SKM-1 treated with dmso at 0.1 percent for 144 hours (cell line): ENCODE measurements at regions not wholly inside any gene's neighbourhood (a gene's known extent, or its start where the extent isn't known, plus 50 kb on each side); places are given as distances from the start of the nearest gene placed in this dataset.
"Not testable (repeated sequence)": the region's sequence is repeated elsewhere in the genome, so short reads cannot be mapped to it uniquely, and the experiment has no call there.

Experiments used
- DNase-seq: peaks from one replicate; lab custom pipeline; 2025; ENCODE audit not compliant: unreplicated experiment; lab: John Stamatoyannopoulos, UW

DNA sequence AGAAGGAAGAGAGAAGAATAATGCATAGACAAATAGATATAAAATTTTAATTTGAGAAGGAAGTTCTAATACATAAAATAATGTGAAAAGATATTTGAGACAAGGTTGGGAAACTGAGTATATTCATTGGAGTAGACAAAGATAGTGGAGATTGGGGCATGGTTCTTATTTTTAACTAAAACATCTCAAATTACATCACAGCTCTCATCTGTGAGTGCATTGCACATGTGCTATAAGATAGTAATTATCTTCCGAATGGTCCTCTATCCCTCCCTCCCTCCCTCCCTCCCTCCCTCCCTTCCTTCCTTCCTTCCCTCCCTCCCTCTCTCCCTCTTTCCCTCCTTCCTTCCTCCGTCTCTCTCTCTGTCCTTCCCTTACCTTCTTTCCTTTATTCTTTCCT, 1104.0 kb upstream of the FLRT2 start:
- no peak for DNase-seq

DNA sequence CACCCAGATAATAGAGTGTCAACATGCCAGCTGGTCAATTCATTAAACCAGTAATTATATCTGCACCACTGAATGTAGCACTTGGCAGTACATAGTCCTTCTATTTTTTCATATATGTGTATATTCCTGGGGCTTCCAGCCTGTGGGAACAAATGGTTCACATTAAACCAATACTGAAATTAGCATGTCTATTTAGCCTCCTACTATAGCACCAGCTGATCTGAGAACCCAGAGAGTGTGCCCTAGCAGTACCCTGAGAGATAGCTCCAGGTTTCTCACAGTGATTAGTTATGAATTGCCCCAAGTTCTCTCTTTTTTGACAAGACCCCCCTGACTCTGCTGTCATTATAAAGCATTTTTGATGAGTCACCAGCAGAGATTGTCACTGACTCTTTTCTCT, 1097.3 kb upstream of the FLRT2 start:
- DNase-seq: no peak

DNA sequence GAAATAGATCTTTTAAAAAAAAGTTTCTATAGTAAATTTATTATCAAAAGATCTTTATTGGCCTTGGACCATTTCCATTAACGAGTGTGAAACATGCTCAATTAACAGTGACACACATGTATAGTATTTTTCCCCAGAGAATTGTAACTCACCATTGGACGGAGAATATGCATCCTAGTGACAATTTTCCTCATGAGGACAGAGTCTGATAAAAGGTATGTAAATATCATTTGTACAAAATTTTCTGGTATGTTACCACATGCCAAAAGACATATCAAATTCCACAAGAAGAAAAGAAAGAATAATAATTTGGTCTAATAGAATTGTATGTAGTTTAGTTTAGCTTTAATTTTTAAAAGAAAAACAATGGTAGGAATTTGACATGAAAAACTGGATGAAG, 1096.0 kb upstream of the FLRT2 start:
- no peak for DNase-seq

DNA sequence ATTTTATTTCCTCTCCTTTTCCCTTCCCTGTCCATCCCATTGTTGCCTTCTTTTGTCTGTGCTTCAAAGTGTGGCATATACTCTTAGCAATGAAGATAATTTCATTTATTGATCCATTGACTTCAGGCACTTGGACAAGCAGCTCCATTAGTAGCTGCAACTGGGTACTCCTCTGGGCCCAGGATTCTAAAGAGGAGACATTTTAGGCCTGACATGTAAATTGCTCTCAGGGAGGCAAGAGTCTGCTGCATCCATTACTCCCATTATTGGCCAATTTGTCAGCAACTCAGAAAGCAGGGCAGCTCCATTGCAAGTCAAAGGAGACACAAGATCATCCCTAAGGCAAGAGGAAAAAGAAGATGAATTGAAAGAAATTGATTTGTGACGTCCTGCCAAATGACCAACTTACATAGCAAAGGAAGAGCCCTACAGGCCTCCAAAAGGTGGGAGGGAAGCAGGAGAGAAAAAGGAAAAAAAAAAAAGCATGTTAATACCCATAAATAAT, 1094.1 kb upstream of the FLRT2 start:
- DNase-seq: no peak

DNA sequence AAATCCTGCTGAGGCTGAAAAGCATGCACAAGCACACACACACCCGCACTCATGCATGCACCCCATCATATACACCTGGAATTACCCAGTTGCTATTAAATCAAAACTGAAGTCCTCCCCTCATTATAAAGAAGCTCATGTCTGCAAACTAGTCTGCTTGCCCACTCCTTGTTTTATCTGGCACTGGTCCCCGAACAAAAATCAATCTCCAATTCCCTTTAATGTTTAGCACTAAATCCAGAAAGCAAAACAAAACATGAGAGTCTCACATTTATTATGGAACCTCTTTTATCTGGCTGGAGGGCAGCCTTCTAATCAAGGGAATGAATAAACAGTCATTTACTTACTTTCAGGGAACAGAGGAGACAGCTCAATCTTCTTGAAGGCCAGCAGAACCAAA, 1093.4 kb upstream of the FLRT2 start:
- no peak for DNase-seq

DNA sequence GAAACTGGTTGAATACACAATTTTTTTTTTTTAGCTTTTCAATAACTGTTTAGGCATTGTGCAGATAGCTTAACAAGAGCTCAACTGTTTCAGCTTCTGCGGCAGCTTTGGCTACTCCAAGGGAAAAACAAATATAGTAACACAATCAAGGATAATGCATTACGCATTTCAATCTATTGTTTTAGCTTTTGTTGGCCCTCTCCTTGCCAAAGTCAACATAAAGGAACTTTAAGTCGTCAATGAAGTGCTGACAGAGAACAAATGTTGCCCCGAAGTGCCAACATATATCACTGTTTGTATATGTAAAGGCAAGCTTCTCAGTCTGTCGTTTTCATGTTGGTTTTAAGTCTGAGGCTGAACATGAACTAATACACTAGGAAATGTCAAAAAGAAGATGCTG, 1087.4 kb upstream of the FLRT2 start:
- no peak for DNase-seq

DNA sequence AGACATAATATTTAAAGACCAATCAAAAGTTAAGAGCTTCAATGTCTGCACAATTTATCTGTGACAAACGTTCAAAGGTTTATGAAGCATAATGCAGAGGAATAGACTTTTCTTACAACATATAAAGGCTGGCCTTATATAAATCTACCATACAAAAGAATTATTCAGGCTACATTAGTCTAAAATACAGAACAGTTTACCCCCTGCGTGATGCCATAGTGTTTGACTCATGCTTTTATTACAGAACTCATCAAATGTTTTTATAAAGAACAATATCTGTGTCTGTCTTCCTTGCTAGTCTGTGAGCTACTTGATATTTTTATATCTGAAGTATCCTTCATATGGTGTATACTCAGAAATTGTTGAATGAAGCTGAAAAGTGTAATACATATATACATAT, 1084.5 kb upstream of the FLRT2 start:
- DNase-seq: no peak

DNA sequence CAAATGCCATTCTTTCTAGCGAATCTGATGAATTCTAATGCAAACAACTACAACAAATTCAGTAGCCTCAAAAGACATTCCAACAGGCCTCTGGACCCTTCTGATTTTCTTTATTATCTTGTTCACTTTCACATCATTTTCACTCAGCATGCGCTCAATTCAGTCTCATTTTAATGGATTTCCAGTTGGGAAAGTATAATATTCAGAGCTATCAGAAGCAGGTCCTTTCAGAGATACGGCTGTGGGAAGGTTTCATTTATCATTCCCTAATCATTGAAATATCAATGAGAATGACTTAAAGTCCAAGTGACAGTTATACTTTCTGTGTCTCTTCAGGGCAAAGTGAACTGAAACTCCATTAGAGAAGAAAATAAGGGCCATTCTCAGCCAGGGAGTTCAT, 1083.7 kb upstream of the FLRT2 start:
- DNase-seq: no peak

DNA sequence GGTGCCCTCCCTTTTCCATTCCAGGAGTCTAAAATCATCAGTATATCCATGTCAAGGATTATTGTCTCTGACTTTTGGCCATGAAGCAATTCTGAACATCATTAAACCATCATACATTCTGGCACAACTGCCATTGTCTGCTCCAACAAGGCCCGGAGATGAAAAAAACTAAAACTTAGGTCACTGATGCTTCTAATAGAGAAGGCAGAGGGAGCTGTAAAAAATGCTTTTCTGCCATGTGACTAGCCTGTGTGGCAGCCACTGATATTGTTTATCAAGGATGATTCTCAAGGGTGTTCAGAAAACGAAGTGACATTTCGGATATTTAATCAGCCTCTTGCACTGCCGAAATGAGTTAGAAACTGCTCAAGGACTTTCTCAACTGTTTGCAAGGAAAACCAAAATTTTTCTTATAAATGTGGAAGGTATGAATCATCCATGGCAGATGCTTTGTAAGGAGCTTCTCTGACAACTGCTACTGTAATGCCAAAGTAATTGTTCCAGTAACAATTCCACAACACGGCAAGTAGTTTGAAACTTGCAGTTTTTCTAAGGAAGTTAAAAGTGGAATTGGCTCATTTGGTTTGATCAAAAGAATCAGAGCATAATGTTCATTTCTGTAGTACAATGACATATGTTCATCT, 1076.5 kb upstream of the FLRT2 start:
- DNase-seq: no peak

DNA sequence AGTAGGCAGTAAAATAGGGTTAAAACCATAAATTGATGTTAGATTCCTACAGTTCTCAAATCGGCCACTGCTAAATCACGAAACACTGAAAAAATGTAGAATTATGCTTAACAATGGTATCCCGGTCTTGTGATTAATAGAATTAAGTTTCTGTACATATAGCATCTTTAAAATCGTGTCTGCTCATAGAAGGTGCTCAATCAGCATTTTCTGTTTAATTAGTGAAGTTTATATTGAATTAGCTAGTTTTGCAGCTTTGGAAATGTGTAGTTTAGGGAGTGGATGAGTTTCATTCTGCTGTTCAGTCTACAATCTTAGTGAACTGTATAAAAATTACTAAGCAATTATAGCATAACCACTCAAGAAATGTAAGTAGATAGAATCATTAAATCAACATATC, 1075.8 kb upstream of the FLRT2 start:
- no peak for DNase-seq

DNA sequence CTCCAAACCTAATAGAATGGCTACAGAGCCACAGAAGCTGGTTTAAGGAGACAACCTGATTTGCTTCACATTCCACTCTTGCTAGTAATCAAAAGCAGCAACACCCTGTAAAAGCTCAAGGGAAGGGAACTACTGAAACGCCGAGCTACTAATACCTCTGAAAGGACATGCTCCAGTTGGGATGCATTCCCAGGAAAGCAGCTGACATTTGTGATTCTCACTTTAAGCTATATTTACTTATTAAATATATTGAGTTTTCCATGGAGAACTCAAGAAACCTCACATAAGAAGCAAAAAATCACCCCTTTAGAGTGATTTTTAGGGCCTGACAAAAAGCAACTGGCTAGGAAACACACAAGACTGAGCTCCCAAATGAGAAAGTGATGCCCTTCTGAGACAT, 1073.0 kb upstream of the FLRT2 start:
- DNase-seq: no peak

DNA sequence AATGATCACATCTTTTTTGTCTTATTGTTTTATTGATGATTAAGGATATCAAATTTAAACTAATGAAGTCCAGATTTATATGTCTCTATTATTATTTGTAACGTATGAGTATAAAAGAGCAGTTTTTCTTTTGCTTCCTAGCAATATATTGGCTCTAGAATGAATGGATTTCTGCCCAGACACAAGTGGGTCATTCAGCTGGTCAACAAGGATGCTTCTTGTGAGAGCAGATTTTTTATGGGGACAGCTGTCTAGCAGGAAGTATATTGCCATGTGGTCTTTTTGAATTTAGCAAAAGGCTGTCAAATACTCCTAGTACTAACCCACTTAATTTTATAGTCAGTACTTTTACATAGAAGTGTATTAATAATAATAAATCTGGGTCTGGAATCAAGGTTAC, 1071.1 kb upstream of the FLRT2 start:
- no peak for DNase-seq

DNA sequence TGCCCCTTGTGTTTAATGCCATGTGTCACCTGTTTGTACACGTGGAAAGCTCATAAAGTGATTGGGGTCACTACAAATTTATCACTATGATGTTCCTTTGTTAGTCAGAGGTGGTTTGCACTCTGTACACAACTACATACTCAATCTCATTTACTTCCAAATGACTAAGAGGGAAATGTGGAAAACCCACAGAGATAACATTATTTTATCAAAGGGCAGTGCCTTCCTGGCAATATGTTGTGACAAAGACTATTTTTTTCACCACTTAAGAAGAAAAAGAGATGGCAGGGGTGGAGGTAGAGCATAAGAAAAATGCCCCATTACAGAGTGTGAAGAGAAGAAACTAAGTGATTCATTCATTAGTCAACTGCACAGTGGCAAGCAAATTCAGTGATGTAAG, 1064.1 kb upstream of the FLRT2 start:
- DNase-seq: no peak

DNA sequence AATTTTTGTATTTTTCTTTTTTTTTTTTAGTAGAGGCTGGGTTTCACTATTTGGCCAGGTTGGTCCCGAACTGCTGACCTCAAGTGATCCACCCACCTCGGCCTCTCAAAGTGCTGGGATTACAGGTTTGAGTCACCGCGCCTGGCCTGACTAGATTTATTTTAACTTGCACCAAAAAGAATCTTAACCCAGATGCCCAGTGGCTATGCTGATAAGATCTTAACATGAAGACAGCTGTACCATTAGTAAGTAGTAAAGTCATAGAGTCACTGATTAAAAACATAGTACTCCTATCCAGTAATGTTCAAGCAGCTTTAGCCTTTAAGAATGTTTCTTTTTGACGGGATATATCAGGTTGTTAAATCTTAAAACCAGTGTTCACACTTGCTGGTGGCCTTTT, 1061.8 kb upstream of the FLRT2 start:
- DNase-seq: no peak

DNA sequence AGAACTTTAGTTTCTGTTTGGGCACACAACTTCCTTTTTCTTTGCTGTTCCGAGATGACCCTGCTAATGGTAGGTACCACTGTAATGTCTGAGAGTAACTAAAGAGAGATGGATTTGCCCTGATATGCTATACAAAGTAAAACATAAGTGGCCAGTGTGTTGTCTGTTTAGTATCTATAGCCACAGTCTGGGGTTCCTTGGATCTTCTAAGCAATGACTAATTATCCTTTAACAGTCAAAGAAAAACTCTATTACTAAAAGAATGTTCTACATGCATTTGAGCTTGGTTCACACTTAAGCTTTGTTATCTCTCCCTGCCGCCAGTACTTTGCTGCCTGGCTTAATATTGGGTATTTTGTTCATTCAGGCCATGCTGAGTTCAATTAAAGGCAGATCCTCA, 1051.9 kb upstream of the FLRT2 start:
- no peak for DNase-seq

DNA sequence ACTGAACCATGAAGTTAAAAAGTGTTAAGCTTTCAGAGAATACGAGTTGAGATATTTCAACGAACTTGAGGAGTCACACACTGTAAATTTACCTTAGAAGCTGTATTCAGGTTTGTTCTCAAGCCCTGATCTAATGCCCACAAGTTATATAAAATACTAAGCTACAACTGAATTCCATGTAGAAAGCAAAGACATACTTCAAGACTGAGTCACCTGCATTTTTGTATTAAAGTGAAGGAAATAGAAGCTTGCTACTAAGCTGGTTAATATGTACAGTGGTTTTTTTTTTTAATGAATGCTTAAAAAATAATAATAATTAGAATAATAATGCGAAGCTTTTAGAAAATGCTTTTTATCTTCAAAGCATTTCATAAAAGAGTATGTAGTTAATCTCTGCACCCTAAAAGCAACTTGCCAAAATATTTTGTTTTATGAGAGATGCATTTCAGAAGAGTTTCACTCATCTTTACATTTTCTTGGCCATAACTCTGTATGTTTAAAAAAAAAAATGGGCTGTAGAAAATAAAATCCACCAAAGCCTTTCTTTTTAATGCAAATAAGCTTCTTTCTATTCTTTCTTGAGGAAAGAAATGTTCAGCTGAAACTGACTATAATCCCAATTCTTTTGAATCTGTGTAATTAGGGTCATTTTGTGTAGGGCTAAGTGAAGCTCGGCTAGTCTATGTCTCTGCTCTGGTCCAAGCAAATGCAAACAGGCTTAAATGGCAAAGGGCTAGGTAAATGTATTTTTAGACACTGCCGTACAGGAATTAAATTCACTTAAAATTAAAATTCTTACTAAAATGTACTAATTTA, 1047.5 kb upstream of the FLRT2 start:
- DNase-seq: no peak

DNA sequence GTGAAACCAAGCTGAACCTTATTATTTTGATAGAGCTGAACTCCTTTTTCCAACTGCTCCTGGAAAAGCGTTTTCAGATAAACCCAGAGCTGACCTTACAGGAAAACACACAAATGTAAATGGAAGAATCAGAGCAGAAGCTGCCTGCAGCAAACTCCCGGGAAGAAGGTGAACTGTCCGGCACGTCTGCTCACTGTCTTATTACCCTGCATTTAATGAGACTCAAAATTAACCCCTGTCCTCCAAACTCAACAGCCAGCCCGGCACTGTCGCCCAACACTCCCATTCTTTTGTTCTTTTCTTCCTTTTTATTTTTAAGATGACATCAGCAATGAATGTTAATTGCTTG, 1046.9 kb upstream of the FLRT2 start:
- no peak for DNase-seq

DNA sequence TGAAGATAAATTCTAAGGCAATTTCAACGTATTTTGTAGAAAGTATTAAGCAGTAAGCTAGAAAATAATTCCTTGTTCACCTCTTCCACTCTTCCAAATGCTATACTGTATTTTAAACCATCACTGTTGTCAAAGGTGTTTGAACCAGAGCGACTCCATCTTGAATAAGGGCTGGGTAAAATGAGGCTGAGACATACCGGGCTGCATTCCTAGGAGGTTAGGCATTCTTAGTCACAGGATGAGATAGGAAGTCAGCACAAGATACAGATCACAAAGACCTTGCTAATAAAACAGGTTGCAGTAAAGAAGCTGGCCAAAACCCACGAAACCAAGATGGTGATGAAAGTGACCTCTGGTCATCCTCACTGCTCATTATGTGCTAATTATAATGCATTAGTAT, 1045.7 kb upstream of the FLRT2 start:
- DNase-seq: not testable (repeated sequence)

DNA sequence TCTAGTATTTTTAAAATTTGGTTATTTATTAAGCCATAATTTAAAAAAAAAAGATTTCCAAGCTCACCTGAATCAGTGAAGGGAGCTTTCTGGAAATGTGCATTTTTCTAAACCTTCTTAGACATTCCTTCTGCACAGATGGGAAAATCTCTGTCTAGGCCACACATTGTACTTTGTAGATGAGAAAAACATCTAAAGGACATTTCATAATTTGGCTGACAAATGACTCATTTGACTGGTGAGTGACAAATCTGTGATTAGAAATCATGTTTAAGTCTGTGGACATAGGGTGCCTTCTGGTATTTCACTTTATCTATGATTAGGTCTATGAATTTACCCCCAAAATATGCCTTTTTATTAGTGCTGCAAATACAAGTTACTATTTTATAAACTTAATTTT, 1044.9 kb upstream of the FLRT2 start:
- DNase-seq: no peak

DNA sequence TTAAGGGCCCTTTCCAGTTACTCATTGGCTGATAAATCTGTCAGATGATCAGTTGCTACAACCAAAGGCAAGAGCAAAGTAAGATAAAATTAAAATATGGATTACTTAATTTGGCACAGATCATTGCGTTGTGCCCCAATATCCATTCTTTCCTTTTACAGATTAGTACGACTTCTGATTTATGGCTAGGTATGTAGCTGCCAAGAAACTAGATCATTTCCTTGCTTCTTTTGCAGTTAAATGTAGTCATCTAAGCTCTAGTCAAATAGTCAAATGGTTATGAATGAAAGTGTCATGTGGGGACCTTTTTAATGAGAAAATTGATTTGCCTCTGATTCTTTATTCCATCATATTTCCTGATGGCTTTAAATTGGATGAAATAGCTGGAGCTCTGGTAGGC, 1039.9 kb upstream of the FLRT2 start:
- DNase-seq: no peak

DNA sequence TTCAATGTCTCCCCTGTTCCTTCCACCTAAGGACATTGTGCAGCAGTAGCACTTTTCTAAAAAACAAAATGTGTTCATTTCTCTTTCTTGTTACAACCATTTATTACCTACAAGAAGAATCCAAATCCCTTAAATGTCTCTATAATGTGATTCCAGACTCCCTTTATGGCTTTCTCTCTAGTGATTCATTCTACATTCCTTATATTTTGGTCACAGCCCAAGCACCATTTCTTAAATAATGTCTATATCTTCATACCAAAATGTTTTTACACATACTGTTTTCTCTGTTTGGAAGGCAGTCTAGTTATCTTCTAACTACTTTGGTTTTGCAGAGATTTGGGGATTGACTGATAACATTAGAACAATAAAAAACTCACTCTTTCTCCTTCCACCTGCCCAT, 1037.3 kb upstream of the FLRT2 start:
- no peak for DNase-seq

DNA sequence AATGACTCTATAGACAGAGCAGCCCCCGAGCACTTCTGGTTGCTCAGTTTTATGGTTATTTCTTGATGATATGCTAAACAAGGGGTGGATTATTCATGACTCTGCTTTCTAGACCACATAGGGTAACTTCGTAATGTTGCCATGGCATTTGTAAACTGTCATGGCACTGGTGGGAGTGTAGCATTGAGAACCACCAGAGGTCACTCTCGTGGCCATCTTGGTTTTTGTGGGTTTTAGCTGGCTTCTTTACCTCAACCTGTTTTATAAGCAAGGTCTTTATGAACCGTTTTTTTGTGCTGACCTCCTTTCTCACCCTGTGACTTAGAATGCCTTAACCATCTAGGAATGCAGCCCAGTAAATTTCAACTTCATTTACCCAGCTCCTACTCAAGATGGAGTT, 1036.2 kb upstream of the FLRT2 start:
- DNase-seq: no peak

DNA sequence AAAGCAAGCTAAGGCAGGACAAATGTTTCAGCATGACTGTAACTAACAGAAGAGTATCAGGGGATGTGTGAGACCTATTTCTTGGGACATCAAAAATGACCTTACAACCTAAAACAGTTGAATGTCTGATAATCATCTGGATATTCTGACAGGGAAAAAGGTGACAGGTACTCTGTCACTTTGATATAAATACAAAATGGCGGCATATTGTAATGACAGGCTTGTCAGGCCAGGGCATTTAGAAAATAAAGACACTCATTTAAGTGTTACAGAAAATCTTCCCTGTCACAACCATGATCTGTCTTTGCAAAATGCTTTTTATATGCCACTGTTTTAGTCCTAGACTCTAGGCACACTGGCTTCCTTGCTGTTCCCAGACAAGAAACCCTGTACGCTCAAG, 1033.3 kb upstream of the FLRT2 start:
- no peak for DNase-seq
